HG02623 (cell line): ENCODE measurements at regions not wholly inside any gene's neighbourhood (a gene's known extent, or its start where the extent isn't known, plus 50 kb on each side); places are given as distances from the start of the nearest gene placed in this dataset.

Experiments
- ATAC-seq: cut with Tn5 transposase; IDR thresholded peaks from one replicate; pipeline ENCODE4 v1.9.1; 2021; ENCODE audit warnings: moderate library complexity; ENCODE audit not compliant: unreplicated experiment

DNA sequence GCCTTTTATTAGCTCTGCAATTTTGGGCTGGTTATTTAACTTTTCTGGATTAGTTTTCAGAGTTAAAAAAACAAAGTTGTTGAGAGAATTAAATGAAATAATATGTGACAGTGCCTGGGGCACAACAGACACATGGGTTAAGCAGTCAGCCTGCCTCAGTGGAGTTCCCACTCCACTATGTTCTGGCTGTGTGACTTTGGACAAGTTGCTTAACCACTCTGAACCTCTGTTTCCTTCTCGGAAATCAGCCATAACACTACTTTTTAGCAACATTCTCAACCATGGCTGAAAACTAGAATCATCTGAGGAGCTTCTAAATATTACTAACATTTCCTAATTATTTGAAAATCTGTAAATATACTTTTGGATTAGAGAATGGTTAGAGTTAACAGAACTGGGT, 56.5 kb upstream of the SLC6A11 start:
- no peak for ATAC-seq

DNA sequence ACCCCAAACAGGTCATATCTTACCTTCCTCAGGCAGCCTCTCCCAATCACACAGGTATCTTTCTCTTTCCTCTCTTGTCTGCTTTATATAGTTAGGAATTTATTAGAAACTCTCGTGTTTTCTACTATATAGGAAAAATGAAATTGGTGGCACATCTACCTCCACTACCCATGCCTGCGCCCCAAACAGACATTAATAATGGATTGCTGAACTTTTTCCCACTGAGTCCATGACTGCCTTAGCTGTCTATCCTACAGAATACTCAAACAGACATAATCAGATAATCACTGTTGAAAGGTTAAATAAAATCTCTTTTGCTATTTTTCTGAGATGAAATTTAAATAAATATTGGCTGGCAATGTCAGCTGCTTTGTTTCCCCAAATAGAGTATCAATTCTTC, 55.8 kb upstream of the SLC6A11 start:
- ATAC-seq, result no peak

DNA sequence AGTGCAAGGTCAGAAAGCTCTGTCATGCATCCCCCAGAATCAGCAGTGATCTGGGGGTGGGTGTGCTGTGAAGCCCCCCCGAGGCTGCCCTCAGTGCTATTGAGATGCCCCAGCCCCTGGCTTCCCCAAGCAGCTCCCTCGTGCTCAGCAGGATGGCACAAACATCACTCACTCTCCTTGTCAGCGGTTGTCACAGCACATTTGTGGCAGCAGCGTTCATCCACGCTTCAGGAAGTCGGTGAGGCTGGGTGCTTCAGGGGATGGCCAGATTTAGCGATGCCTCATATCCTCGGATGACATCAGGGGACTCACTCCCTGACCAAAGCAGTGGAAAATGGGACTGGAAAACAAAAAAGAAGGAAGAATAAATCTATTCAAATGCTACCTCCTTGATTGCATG, 54.4 kb upstream of the SLC6A11 start:
- no peak for ATAC-seq

DNA sequence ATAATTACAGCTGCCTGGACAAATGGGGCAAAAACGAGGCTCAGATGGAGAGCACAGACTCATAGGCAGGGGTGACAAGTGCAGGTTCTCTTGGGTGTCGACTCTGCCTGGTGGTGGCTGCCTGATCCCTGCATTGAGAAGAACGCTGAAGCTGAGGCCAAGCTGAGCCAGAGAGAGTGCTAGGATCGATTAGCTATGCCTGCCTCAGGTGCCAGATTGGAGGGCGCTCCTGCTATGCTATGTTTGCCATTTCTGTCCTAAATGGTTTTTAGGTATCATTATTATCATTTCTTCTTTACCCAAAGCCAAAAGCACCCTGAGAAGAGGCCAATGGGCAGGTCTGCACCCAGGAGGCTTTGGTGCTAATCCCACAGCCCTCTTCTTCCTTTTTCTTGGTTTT, 53.9 kb upstream of the SLC6A11 start:
- no peak for ATAC-seq

DNA sequence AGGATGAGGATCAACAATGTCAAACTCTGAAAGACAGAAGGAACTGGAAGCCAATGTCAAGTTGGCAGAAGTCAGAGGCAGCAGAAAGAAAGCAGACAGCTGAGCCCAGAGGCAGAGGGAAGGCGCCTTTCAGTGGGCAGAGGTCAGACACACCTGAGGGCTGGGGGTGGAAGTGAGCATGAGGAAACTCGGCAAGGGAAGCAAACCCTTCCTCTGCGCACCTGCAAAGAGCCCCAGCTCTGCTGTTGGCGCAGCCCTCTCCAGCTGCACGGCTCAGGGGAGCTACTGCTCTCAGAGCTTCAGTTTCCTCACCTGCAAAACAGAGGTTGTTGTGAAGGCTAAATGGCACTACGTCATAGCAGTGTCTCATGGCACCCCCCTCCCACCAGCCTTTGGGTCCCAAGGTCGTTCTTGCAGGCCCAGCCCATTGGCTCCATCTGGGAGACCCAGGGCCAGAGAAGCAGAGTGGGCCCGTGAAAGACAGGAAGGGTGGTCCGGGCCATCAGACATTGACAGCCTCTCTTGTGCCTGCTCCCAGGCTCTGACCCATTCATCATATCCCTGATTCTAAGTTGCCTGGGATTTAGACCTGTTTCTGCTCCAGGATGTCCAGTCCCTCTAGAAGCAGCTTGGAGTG, 53.3 kb upstream of the SLC6A11 start:
- no peak for ATAC-seq

DNA sequence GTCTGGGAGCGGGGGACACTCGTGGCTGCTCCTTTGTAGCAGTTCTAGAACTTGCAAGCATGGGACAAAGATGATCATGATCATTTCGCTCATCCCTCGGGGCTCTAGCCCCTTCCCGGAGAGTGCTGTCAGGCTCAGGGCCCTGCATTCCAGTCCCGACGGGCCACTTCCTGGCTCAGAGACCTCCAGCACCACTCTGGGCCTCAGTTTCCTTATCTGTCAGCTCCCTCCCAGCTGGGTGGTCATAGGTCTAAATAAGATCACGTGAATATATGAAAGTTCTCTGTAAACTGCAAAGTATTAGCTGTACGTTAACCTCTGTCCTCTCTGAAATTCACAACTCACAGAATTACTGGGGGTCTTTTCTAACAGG, 52.8 kb upstream of the SLC6A11 start:
- ATAC-seq, result no peak

DNA sequence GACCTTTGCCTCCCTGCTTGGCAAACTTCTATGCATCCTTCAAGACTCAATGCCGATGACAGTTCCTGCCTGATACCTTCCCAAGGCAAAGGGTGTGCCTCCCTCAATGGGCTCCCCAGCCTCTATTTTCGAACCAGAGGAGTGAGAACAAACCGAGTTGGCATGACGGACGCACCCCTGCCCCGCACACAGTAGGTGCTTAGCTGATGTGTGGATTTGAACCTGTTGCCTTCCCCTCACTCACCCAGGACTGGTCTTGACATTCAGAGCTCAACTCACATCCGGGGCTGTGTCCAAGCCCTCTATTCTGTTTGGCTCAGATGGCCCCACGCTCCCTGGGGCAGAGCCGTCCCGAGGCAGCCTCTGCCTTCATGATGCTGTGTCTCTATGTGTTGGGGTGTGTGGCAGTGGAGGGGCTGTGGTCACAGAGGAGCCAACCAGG, 52.2 kb upstream of the SLC6A11 start:
- no peak for ATAC-seq

DNA sequence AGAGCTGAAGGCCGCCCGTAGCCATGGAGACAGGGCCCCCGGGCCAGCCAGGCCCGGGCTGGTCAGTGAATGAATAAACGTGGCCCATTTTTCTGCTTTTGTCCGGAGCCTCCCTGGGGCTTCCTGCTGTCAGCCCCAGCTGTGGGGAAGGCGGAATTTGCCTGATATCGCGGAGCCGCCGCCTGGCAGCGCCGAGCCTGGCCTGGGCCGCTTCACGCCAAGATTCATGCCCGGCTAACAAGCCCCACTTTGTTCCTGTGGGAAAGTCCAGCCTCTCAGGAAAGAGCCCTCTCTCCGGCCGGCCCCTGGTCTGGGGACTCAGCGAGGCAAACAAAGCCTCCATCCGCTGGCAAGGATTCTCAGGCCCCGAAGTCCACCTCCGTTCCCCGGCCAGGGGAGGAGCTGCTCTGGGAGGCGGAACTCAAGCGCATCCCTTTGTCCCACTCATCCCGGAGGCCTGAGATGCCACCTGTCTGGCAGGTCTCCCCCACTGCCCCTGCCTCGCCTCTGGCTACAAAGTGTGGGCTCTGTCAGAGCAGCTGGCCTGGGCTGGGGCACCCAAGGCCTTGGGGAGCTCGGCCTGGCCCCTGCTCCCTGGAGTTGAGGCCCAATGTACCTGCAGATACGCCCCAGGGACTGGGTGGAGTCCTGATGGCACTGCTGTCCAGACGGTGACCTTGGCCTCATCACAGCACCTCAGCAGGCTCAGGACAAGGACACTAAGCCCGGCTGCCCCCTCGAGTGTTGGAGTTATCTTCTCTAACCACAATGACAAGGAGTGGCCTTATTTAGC, 51.6 kb upstream of the SLC6A11 start:
- no peak for ATAC-seq

DNA sequence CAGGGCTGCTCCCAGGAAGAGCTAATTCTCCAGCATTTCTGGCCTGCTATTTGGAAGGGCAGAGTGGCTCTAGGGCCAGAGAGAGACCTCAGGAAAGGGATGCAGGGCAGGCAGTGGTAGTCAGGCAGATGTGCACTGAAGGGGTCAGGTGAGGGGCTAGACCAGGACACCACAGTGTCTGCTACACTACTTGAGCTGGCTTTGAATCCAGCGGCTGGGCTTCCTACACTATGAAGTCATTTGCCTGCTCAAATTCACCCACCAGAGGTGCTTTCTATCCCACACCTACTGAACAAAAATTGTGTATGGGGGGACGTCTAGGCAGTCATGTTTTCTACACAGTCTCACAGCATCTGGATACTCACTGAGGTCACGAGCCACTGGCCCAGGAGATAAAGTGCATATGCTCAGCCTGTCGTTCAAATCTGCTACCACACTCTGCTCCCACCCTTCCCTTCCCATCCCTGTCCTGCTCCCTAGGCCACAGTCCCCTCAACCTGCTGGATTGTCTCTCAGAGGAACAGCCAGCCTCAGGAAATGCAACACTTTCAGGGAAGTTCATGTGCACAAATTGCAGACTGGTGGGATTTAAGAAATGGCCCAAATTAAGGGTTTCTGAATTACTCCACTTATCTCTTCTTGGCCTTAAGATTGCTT, 49.9 kb upstream of the SLC6A11 start:
- no peak for ATAC-seq
